Suprapubic skin (tissue), 4 donors: ENCODE measurements at regions not wholly inside any gene's neighbourhood (a gene's known extent, or its start where the extent isn't known, plus 50 kb on each side); places are given as distances from the start of the nearest gene placed in this dataset.
"Not testable (repeated sequence)": the region's sequence is repeated elsewhere in the genome, so short reads cannot be mapped to it uniquely, and the experiment has no call there.

Experiments
- DNase-seq, 2 donors: peaks; one replicate each; pipeline ENCODE4 v3.0.0-alpha.2; 2019; ENCODE audit warnings: low spot score in 2 of 2
- H3K27ac ChIP-seq: fragments of 200-600 bp; sonication (generic); one replicate; pipeline ENCODE4 v1.5.1; 2019
- H3K27me3 ChIP-seq: fragments of 200-600 bp; sonication (generic); one replicate; pipeline ENCODE4 v1.5.1; 2019
- H3K36me3 ChIP-seq: fragments of 200-600 bp; sonication (generic); one replicate; pipeline ENCODE4 v1.5.1; 2019
- H3K4me1 ChIP-seq: fragments of 200-600 bp; sonication (generic); one replicate; pipeline ENCODE4 v1.5.1; 2019
- H3K4me3 ChIP-seq: fragments of 200-600 bp; sonication (generic); one replicate; pipeline ENCODE4 v1.5.1; 2019; ENCODE audit warnings: mild to moderate bottlenecking
- H3K9me3 ChIP-seq: fragments of 200-600 bp; sonication (generic); one replicate; pipeline ENCODE4 v1.5.1; 2019
- EP300 ChIP-seq: sonication (generic); formaldehyde crosslinking; IDR thresholded peaks from one replicate; pipeline ENCODE4 v1.6.1; 2017; ENCODE audit warnings: antibody characterized with exemption
- POLR2A ChIP-seq, 2 donors: fragments of 450-650 bp; IDR thresholded peaks; one replicate each; pipeline ENCODE4 v1.6.1; 2017; ENCODE audit warnings: antibody characterized with exemption in 2 of 2, mild to moderate bottlenecking in 2 of 2, moderate library complexity in 2 of 2
- POLR2AphosphoS5 ChIP-seq, 3 donors: sonication (generic); formaldehyde crosslinking; IDR thresholded peaks; one replicate each; pipeline ENCODE4 v1.6.1; 2017; ENCODE audit warnings: antibody characterized with exemption in 3 of 3
- WGBS: methylation state at CpG from one replicate; pipeline ENCODE4 v1.1.5; 2018; 5-methylcytosine and 5-hydroxymethylcytosine counted together
- TF ChIP-seq, protein P1 (sequence below), 2 donors: fragments of 200-600 bp in 1 of 2; fragments of 450-650 bp in 1 of 2; sonication (generic) in 1 of 2; IDR thresholded peaks; one replicate each; pipeline ENCODE4 v1.5.1; 2016 to 2019; ENCODE audit warnings: antibody characterized with exemption in 2 of 2, mild to moderate bottlenecking in 1 of 2, moderate library complexity in 1 of 2

DNA sequence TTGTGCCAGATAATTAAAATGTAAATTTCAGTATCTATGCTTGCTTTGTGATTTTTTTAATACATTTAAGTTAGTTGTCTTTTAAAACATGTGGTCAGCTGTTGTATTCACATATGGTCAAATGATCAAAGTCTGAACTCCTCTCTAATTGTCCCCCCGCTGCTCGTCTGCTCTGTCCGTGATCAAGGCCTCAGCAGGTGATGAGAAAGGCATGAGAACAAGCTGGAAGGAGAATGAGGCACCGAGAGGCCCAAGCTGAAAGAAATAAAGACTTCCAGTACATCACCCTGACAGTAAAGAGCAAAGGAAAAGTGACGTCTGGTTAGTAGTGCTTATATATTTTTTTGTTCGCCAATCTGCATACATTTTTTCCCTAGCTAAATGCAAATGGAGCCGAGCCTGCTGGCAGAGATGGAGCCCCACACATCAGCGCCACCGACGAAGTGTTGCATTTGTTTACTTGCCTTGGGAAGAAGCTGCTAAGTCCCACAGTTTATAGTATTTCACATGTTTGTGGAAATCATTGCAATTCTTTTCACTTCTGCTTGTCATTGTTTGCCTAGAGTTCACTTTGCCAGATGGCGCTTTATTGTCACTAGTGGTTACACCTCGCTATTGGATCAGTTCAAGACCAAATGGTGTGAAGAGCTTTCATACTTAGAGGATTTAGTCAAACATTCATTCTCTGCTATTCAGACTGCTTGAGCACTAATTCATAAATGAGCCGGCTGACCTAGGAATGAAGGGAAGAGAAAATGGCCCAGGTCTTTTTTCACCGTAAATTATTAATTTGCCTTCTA, 181.5 kb downstream of the ZIC3 start:
- no peak overlapping the region for H3K4me3 ChIP-seq
- no peak for DNase-seq
- no peaks in the 10 kb centered on the region for H3K27me3 ChIP-seq
- no peaks in the 10 kb centered on the region for H3K36me3 ChIP-seq
- WGBS = 38% methylated on average over 14 of the region's 14 CpGs
- no peaks in the 10 kb centered on the region for H3K4me1 ChIP-seq
- no peaks in the 10 kb centered on the region for H3K9me3 ChIP-seq
- no peak for TF ChIP-seq POLR2A (IDR thresholded peaks at IDR 0.05)
- TF ChIP-seq, protein P1, sequence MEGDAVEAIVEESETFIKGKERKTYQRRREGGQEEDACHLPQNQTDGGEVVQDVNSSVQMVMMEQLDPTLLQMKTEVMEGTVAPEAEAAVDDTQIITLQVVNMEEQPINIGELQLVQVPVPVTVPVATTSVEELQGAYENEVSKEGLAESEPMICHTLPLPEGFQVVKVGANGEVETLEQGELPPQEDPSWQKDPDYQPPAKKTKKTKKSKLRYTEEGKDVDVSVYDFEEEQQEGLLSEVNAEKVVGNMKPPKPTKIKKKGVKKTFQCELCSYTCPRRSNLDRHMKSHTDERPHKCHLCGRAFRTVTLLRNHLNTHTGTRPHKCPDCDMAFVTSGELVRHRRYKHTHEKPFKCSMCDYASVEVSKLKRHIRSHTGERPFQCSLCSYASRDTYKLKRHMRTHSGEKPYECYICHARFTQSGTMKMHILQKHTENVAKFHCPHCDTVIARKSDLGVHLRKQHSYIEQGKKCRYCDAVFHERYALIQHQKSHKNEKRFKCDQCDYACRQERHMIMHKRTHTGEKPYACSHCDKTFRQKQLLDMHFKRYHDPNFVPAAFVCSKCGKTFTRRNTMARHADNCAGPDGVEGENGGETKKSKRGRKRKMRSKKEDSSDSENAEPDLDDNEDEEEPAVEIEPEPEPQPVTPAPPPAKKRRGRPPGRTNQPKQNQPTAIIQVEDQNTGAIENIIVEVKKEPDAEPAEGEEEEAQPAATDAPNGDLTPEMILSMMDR (IDR thresholded peaks at IDR 0.05) = no peak
- TF ChIP-seq EP300 = no peak
- TF ChIP-seq POLR2AphosphoS5 (IDR thresholded peaks at IDR 0.05) = no peak
- H3K27ac ChIP-seq = no peak overlapping the region

- Histone ChIP-seq H3K36me3 (no peaks in the 10 kb centered on the region), H3K4me3 (no peak overlapping the region), H3K9me3 (no peaks in the 10 kb centered on the region), H3K4me1 (no peaks in the 10 kb centered on the region), H3K27me3 (no peaks in the 10 kb centered on the region), H3K27ac (no peak overlapping the region)
- TF ChIP-seq EP300 = no peak
- TF ChIP-seq POLR2AphosphoS5 (IDR thresholded peaks at IDR 0.05) = no peak
- TF ChIP-seq, protein P1 (IDR thresholded peaks at IDR 0.05) = no peak
- TF ChIP-seq POLR2A (IDR thresholded peaks at IDR 0.05) = no peak
- no peak for DNase-seq
- 63% methylated on average over 7 of the region's 7 CpGs for WGBS
Observed at GRCh38 chrX:137748827-137749226, 182.9 kb downstream of the ZIC3 start.

- H3K27me3 ChIP-seq = no peaks in the 10 kb centered on the region
- no peaks in the 10 kb centered on the region for H3K36me3 ChIP-seq
- no peak overlapping the region for H3K4me3 ChIP-seq
- TF ChIP-seq EP300 (no peak), POLR2A (IDR thresholded peaks at IDR 0.05) (no peak), POLR2AphosphoS5 (IDR thresholded peaks at IDR 0.05) (no peak)
- TF ChIP-seq, protein P1 (IDR thresholded peaks at IDR 0.05) = no peak
- no peaks in the 10 kb centered on the region for H3K9me3 ChIP-seq
- H3K27ac ChIP-seq = no peak overlapping the region
- no peaks in the 10 kb centered on the region for H3K4me1 ChIP-seq
- WGBS = 38% methylated on average over 3 of the region's 3 CpGs
- no peak for DNase-seq
Observed at GRCh38 chrX:137749246-137749645, 183.3 kb downstream of the ZIC3 start.

DNA sequence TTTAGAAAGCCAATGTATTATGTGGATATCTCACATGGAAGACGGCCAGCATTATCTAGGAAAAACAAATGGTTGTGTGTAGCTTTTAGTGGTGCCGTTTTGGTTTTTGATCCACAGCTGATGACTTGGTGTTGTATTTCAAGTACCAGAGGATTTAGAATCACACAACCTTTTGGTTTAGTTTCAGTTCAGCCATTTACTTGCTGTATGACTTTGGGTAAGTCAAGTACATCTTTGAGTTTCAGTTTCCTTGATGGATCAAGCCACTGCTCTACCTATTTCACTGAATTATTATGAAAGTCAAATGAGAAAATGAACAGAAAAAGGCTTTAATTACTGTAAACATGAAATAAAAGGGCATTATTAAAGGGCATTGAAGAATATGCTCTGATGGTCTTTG, 205.6 kb downstream of the ZIC3 start:
- Histone ChIP-seq H3K36me3 (no peaks in the 10 kb centered on the region), H3K4me1 (no peaks in the 10 kb centered on the region), H3K27me3 (no peaks in the 10 kb centered on the region), H3K27ac (no peak overlapping the region), H3K4me3 (no peak overlapping the region), H3K9me3 (no peaks in the 10 kb centered on the region)
- WGBS = 74% methylated on average over 2 of the region's 2 CpGs
- TF ChIP-seq POLR2AphosphoS5 (IDR thresholded peaks at IDR 0.05) (no peak), POLR2A (IDR thresholded peaks at IDR 0.05) (no peak), EP300 (no peak)
- TF ChIP-seq, protein P1 (IDR thresholded peaks at IDR 0.05) = no peak
- no peak for DNase-seq

GRCh38 chrX:137792214-137792613, 226.3 kb downstream of the ZIC3 start:
- Histone ChIP-seq H3K4me3 (no peak overlapping the region), H3K27me3 (no peaks in the 10 kb centered on the region), H3K27ac (no peak overlapping the region), H3K4me1 (no peaks in the 10 kb centered on the region), H3K36me3 (no peaks in the 10 kb centered on the region), H3K9me3 (no peaks in the 10 kb centered on the region)
- 97% methylated on average over 5 of the region's 8 CpGs for WGBS
- no peak for DNase-seq
- TF ChIP-seq POLR2A (IDR thresholded peaks at IDR 0.05) (no peak), POLR2AphosphoS5 (IDR thresholded peaks at IDR 0.05) (no peak), EP300 (no peak)
- TF ChIP-seq, protein P1 (IDR thresholded peaks at IDR 0.05) = no peak

DNA sequence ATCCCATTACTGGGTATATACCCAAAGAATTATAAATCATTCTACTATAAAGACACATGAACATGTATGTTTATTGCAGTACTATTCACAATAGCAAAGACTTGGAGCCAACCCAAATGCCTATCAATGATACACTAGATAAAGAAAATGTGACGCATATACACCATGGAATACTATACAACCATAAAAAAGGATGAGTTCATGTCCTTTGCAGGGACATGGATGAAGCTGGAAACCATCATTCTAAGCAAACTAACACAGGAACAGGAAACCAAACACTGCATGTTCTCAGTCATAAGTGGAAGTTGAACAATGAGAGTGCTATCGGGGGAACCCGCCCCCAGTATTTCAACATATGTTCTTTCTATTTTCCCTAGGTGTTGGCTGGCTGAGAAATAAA, 232.0 kb downstream of the ZIC3 start:
- not testable (repeated sequence) for H3K9me3 ChIP-seq, H3K4me3 ChIP-seq, H3K27me3 ChIP-seq, H3K4me1 ChIP-seq, DNase-seq, H3K36me3 ChIP-seq, H3K27ac ChIP-seq
- WGBS = 90% methylated on average over 3 of the region's 3 CpGs
